GM19023 (cell line): ENCODE measurements at regions not wholly inside any gene's neighbourhood (a gene's known extent, or its start where the extent isn't known, plus 50 kb on each side); places are given as distances from the start of the nearest gene placed in this dataset.

Source experiments
- ATAC-seq: cut with Tn5 transposase; IDR thresholded peaks from one replicate; pipeline ENCODE4 v1.9.1; 2021; ENCODE audit warnings: mild to moderate bottlenecking, moderate library complexity; ENCODE audit not compliant: unreplicated experiment

- no peak for ATAC-seq
Measured at GRCh38 chr7:115883629-115884028, 146.9 kb downstream of the TFEC start.

GRCh38 chr7:115881476-115881875 lies 149.1 kb downstream of the TFEC start:
- no peak for ATAC-seq

DNA sequence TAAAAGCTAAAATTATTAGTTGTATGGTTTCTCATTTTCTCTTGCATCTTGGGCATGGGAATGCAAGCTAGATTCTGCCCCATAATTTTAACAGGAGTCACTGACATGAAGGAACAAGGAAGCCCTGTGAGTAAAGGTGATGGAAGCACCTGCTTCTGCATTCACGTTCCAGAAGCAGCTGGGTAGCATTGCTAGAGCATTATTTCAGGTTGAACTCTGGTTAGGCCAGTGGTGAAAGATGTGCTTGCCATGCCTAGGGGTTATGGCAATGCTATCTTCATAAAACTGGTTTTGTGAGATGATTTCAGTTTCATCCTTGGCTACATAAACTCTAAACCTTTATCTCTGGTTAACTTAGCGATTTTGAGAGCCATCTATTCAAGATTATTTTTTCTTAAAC lies 151.4 kb downstream of the TFEC start:
- ATAC-seq: no peak

- no peak for ATAC-seq
Measured at GRCh38 chr7:115869801-115870200, 160.8 kb downstream of the TFEC start.

DNA sequence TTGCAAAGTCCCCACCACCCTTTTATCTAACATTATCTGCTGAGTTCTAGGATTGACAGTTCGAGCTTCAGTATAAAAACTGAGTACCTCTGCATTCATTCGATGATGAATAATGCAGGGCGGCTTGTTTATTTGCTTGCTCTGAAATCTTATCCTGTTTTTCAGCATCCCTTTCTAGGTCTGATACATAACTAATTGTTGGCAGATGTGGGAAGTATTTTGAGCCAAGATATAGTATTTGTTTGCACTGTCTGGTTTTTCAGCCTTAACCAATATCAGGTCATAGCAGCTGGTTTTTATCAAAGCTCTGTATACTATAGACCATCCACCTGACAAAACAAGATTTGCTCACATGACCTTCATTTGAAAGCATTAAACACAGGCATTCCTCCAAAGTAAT lies 161.4 kb downstream of the TFEC start:
- ATAC-seq: no peak

- ATAC-seq: no peak
Measured at GRCh38 chr7:115868369-115868768, 162.2 kb downstream of the TFEC start.

DNA sequence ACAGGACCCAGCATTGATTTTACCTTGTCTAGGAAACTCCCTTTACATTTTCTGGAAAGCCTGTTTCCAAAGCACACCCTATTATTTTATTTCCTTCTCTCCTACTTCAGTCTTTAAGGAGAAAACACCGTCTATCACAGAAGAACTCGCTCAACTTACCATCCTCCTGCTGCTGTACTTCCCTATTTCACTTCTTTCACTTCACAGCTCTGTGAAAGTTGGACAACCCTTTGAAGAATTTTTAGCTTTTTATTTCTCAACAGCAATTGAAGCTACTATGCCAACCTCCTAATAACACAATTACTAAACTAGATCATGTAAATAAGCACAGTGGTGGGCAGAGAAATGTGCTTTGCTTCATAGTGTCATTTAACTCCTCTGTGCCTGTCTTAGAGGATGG lies 166.5 kb downstream of the TFEC start:
- no peak for ATAC-seq

DNA sequence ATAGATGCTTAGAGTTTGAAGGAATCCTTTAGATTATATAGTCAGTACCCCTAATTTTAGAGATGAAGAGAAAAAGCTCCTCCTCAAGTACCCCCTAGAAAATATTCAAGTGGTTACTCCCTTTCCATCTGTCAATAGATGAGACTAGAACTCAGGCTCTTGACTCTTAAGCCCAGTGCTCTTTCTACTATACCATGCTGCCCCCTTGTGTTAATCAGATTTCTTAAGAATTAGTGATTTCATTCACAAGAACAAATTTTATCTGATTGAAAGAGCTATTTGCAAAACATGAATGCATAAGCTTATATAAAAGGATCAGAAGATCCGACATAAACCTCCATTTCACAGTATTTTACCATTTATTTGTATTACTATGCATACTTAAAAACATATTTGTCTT lies 179.3 kb downstream of the TFEC start:
- ATAC-seq: no peak

DNA sequence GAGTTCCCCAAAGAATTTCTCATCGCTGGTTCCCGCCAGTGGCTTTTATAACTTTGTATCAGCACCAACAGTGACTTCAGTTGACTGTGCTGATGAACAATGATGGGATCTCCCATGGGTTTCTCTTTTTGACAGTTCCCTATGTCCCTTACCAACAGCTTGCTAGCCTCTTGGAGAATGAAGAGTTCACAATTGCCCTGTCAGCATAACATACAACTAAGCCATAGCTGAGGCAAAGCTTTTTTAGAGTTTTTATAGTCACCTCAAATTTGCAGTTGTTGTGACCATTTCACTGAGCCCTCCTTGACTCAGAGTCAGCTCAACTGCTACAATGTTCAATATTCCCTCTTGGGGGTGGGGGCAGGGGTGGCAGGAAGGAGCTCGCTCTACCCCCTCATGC lies 179.8 kb downstream of the TFEC start:
- ATAC-seq: no peak

DNA sequence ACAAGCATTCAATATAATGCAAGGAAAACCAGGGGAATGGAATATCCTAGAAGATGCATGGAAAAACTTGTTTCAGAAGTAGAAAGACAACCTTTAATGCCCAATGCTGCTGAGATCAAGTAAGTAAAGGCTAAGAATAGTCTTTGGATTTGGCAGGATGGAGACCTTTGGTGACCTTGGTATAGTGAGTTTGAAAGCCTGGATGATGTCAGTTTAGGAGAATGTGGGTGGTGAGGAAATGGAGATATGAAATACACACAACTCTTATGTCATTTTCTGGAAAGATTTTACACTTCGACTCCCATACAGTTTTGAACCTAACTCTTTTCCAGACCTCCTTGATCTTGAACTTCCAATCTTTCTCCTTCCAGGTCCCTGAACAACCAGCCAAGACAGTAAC lies 185.7 kb downstream of the TFEC start:
- no peak for ATAC-seq

GRCh38 chr7:115840702-115841101 lies 189.9 kb downstream of the TFEC start:
- ATAC-seq: no peak

GRCh38 chr7:115838829-115839228 lies 191.7 kb downstream of the TFEC start:
- no peak for ATAC-seq

DNA sequence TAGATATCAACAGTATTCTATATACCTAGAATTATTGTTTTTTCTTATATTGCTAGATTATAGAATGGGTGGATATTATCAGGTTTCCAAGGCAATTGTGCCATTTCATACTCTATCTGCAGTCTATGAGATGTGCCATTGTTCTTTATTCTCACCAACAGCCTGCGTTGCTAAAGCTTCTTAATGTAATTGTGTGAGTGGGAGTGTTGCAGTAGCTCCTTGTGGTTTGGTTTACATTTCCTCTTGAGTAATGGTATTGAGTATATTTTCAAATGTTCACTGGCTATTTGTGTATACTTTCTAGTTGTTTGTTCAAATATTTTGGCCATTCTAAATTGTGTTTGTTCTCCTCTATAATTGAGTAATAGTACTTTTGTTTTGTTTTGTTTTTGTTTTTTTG lies 199.2 kb downstream of the TFEC start:
- no peak for ATAC-seq

DNA sequence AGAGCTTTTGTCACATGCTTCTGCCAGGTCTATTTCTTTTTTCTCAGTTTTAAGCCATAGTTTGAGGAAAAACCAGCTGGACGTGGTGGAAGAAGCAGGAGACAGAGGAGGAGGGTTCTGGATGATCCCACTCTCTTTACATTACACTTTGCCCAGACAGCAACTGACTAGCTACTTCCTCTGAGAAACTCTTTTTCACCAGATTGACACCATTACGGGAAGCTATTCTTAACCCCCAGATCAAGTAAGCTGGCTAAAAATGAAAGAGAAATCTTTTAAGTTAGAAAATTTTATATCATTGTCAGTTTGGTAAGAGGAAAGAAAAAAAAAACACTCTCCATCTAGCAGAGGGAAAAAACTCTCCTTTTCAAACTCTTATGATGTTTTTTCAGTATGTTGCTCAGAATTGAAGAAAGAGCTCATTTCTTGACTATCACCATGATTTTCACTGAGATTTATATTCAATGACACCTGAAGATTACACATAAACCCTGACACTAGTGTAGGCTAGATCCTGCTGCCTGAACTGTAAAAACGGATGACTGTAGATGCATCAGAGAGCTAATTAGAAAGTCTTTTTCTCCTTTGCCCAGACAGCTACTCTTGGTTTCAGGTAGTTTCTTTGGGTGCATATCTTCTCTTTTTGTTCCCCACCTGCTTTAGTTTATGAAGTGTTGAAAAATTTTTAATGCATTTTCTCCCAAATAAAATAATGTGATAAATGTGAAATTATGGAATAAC lies 203.1 kb downstream of the TFEC start:
- ATAC-seq: no peak

DNA sequence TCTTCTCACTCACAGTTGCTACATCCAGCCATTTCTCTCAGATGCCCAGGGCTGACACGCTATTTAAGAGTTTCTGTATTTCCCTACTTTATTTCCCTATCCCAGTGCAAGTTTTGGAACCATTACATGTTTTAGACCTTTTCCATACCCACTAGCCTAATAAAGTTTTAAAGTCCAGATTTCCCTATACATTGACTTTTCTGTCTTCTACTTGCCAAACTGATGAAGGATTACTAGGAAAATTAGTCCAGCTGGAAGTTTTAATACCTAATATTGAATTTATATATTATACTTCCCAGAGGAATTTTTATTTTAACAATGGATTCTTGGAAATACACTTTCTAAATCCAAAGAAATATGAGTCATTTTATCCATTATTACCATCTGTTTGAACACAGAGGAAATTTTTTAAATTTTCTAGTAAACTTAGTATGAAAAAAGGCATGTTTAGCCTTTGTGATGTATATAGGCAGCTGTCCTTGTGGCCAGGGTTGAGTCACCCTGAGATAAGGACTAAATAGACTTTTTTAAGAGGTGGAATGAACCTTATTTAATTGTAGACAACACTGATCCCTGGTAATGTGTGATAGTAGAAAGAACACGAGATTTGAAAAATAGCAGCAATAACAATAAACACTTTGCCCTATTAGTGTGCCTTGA lies 205.0 kb downstream of the TFEC start:
- ATAC-seq: no peak

GRCh38 chr7:115822801-115823200 lies 207.8 kb downstream of the TFEC start:
- ATAC-seq: no peak

DNA sequence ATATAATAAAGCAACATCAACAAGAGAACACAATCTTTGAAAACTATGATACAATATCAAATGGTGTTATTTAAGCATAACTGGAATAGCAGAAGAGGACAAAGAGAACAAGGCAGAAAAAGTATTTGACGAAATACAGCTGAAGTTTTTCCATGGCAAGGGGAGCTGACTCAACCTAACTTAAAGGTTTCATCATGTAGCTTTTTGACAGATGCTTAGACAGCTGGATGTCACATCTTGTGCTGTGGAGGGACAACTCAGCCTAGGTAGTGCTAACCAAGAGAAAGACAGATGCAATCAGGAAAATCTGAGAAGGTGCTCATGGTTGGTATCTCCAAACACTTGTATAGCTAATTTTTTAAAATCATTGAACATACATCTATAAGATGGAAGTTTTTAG lies 208.2 kb downstream of the TFEC start:
- ATAC-seq: no peak

DNA sequence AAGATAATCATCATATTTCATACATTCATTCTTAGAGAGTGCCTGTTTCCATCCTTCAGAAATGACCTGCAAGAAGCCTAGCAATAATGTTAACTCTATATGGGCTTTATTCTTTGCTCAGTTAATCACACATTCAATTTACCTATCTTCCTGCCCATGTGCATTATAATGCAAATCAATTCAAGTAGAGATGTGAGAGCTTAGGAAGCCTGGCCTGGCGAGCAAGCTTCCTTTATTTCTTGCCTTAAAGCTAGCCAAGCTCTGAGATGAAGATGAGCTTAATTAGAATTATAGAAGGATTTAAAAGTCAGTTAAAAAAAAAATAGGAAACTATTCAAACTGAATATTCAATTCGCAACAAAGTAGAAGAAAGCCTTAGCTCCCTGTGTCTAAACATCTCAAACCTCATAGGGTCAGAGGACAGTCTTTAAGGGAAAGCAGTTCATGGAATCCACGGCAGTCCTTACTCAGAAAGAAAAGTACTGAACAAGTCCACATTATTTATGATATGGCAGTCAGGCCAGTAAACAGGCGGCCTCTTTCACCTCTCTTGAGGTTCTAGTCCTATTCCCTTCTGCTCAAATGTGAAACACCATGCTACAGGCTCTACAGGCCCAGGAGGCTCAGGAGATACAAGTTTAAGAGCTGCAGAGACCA lies 214.1 kb downstream of the TFEC start:
- no peak for ATAC-seq

DNA sequence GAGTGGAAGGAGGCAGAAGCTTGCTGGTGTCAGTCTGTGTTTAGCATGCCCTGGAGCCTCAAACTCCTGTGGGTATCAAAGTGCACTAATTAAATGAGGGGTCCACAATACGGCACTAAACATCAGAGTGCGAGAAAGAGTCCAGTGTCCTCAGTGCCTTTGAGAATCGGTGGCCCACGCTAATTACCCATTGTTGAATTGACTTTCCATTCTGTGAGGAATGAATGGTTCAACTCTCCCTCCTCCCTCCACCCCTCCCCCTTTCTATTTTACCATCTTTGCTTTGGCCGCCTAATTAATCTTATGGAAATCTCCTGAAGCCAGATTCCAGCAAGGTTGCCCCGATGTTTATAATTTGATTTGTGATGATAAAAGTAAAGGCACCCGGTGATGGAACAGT lies 217.8 kb downstream of the TFEC start:
- no peak for ATAC-seq

- ATAC-seq: no peak
Measured at GRCh38 chr7:115805458-115805857, 225.1 kb downstream of the TFEC start.

DNA sequence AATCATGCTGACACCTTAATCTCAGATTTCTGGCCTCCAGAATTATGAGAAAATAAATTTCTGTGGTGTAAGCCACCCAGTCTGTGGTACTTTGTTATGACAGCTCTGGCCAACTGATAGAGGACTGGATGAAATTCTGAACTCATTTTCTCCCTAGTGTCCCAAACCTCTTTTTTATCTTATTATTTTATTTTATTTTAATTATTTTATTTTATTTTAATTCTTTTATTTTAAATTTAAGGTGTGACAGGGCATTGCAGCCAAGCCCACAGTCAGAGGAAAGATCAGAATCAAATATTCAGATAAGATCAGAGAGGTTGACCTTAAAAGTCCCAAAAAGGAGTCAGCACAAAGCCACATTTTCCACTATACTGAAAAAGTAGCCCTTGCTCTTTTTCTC lies 228.1 kb downstream of the TFEC start:
- no peak for ATAC-seq

- no peak for ATAC-seq
Measured at GRCh38 chr7:115799430-115799829, 231.1 kb downstream of the TFEC start.
